Glutamatergic neuron (in vitro differentiated cells): ENCODE measurements at regions not wholly inside any gene's neighbourhood (a gene's known extent, or its start where the extent isn't known, plus 50 kb on each side); places are given as distances from the start of the nearest gene placed in this dataset.
A peak's percentile ranks its signal among the peaks of the same experiment; 100 is the strongest.

Experiments
- DNase-seq: peaks from one replicate; pipeline ENCODE4 v3.0.0; 2022
- H3K27ac Mint-ChIP-seq: one replicate; pipeline ENCODE4 v1.8.0; 2020; ENCODE audit warnings: mild to moderate bottlenecking, mixed read lengths, inconsistent platforms; ENCODE audit not compliant: unreplicated experiment
- H3K27me3 Mint-ChIP-seq: one replicate; pipeline ENCODE4 v1.8.0; 2020; ENCODE audit warnings: mild to moderate bottlenecking, moderate library complexity, mixed read lengths, inconsistent platforms; ENCODE audit not compliant: unreplicated experiment
- H3K36me3 Mint-ChIP-seq: one replicate; pipeline ENCODE4 v1.8.0; 2020; ENCODE audit warnings: mild to moderate bottlenecking, mixed read lengths, inconsistent platforms; ENCODE audit not compliant: unreplicated experiment
- H3K4me1 Mint-ChIP-seq: one replicate; pipeline ENCODE4 v1.8.0; 2020; ENCODE audit warnings: mild to moderate bottlenecking, low read depth, mixed read lengths, inconsistent platforms; ENCODE audit not compliant: unreplicated experiment
- H3K4me3 Mint-ChIP-seq: one replicate; pipeline ENCODE4 v1.8.0; 2020; ENCODE audit warnings: mild to moderate bottlenecking, mixed read lengths, inconsistent platforms; ENCODE audit not compliant: unreplicated experiment
- H3K9me3 Mint-ChIP-seq: one replicate; pipeline ENCODE4 v1.8.0; 2020; ENCODE audit warnings: mild to moderate bottlenecking, moderate library complexity, mixed read lengths, inconsistent platforms; ENCODE audit not compliant: unreplicated experiment
- TF ChIP-seq, protein P1 (sequence below): fragments of 200-600 bp; sonication (generic); IDR thresholded peaks from one replicate; pipeline ENCODE4 v1.5.0; 2021; ENCODE audit not compliant: partially characterized antibody, unreplicated experiment

DNA sequence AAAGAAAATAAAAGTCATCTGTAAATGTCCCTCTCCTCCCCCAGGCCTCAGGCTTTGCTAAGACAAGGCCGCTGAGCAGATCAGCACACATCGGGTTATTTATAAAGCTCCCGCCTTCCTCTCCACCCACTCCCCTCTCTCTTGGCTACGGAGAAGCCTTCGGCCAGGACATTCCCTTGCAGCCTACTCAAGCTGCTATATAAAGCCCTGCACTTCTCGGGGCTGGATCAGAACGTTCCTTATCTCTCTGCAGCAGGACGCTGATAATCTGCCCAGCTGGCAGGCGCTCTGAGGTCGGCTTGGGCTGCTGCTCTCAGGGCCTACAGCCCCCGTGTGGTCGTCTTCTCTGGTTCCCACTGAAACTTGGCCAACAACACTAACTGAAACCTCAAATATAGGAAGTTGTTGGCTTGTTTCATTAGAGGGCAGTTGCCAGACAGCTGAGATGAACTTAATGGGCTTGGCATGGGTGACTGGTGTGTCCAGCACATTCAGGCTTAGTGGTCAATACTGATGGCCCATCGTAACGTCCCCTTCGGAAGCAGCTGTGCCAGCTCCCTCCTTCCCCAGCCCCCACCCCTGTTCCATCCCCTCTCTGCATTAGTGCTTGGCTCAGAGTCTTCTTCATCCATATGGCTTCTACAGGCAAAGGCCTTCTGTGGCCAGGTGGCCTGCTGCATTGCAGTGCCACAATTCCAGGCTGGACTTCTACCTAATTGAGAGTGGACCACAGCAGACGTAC lies 64.6 kb downstream of the IER5 start:
- no peak for DNase-seq
- no peak overlapping the region for H3K4me3 Mint-ChIP-seq
- peak overlapping the region; percentile 90 for H3K27ac Mint-ChIP-seq

DNA sequence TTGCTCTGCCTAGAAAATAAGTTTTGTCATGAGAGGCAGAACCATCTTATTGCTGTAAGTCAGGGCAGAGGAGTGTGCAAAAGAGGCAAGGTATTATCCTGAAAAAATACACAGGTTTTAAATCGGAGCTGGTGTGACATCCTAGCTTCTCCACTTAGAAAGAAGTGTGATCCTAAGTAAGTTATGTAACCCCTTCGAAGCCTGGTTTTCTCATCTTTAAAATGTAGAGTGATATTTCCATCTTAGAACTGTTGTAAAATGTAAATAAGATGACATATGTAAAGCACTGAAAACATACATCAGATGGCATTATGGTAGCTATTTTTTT lies 65.1 kb downstream of the IER5 start:
- Mint-ChIP-seq H3K9me3 (peaks cover 4% of the 10 kb centered on the region), H3K27me3 (peaks cover 6% of the 10 kb centered on the region), H3K4me3 (no peak overlapping the region), H3K36me3 (no peaks in the 10 kb centered on the region), H3K4me1 (peaks cover 37% of the 10 kb centered on the region), H3K27ac (peak overlapping the region; percentile 90)
- TF ChIP-seq, protein P1, sequence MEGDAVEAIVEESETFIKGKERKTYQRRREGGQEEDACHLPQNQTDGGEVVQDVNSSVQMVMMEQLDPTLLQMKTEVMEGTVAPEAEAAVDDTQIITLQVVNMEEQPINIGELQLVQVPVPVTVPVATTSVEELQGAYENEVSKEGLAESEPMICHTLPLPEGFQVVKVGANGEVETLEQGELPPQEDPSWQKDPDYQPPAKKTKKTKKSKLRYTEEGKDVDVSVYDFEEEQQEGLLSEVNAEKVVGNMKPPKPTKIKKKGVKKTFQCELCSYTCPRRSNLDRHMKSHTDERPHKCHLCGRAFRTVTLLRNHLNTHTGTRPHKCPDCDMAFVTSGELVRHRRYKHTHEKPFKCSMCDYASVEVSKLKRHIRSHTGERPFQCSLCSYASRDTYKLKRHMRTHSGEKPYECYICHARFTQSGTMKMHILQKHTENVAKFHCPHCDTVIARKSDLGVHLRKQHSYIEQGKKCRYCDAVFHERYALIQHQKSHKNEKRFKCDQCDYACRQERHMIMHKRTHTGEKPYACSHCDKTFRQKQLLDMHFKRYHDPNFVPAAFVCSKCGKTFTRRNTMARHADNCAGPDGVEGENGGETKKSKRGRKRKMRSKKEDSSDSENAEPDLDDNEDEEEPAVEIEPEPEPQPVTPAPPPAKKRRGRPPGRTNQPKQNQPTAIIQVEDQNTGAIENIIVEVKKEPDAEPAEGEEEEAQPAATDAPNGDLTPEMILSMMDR = no peak
- DNase-seq = no peak

More for the DNA sequence above, 64.6 kb downstream of the IER5 start:
- Mint-ChIP-seq H3K4me1 (peaks cover 37% of the 10 kb centered on the region), H3K36me3 (no peaks in the 10 kb centered on the region), H3K9me3 (peaks cover 4% of the 10 kb centered on the region), H3K27me3 (peaks cover 8% of the 10 kb centered on the region)
- TF ChIP-seq, protein P1 = no peak

DNA sequence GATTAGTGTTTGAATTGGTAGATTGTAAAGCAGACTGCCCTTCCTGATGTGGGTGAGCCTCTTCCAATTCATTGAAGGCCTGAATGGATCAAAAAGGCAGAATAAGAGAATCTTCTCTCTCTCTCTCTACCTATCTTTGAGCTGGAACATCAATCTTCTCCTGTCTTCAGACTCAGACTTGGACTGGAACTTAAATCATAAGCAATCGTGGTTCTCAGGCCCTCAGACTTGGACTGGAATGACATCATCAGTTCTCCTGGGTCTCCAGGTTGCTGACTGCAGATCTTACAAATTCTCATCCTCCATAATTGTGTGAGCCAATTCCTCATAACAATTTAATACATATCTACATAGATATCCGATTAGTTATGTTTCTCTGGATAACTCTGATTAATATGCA lies 66.8 kb downstream of the IER5 start:
- H3K27ac Mint-ChIP-seq = no peak overlapping the region
- H3K4me1 Mint-ChIP-seq = peaks cover 27% of the 10 kb centered on the region
- peaks cover 7% of the 10 kb centered on the region for H3K9me3 Mint-ChIP-seq
- TF ChIP-seq, protein P1 = no peak
- DNase-seq = no peak
- H3K36me3 Mint-ChIP-seq = no peaks in the 10 kb centered on the region
- no peak overlapping the region for H3K4me3 Mint-ChIP-seq
- peaks cover 6% of the 10 kb centered on the region for H3K27me3 Mint-ChIP-seq

DNA sequence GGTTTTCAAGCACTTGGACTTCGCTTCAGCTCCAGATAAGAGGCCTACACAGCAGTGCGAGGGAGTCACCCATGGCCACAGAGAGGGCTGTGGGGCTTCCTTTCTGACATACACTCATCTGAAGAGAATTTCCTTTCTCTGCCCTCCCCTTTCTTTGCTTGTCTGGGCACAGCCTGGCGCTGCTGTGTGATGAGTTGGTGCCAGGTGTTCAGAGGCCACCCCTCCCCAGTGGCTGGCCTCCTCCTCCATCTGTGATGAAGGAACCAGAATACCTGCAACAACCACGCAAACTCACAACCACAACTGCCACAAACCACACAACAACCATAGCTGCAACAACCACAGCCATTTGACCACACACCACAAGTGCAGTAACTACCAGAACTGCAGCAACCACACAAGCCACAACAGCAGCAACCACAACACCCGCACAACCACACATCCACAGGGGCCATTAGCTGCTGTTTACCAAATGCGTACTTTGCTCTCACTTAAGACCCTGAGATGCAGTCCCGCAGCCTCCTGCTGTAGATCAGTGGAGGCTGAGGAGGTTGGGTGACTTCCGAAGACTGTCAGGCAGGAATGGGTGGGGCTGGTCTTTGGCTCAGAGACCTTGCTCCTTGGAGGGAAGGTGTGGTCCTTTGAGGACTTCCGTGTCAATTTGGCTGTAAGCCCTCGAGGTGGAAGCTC lies 71.1 kb downstream of the IER5 start:
- TF ChIP-seq, protein P1 = no peak
- H3K4me1 Mint-ChIP-seq = no peaks in the 10 kb centered on the region
- DNase-seq = no peak
- H3K36me3 Mint-ChIP-seq = peaks cover 7% of the 10 kb centered on the region
- no peak overlapping the region for H3K27ac Mint-ChIP-seq
- H3K4me3 Mint-ChIP-seq = no peak overlapping the region
- H3K27me3 Mint-ChIP-seq = peaks cover 5% of the 10 kb centered on the region
- H3K9me3 Mint-ChIP-seq = peaks cover 8% of the 10 kb centered on the region

DNA sequence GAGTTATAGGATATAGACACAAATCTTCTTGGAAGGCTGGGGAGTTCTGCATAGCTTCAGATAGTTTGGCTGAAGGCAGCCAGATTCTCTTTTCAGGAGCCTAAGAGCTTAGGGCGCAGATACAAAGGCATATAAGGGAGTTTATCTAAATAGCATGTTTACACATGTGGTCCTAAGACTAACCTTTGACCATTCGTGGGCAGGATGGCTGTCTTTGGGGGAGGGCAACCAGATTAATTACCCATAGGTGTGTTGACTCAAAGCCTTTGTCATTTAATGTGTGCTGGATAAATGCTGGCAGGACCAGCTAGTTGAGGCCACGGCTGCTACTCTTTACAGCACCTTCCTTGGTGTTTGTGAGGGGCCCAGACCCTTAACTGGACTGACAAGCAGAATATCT lies 71.8 kb downstream of the IER5 start:
- TF ChIP-seq, protein P1 = no peak
- H3K4me3 Mint-ChIP-seq = no peak overlapping the region
- H3K4me1 Mint-ChIP-seq = no peaks in the 10 kb centered on the region

More for the DNA sequence above, 71.8 kb downstream of the IER5 start:
- H3K36me3 Mint-ChIP-seq = peaks cover 7% of the 10 kb centered on the region
- no peak for DNase-seq
- H3K27ac Mint-ChIP-seq = no peak overlapping the region
- peaks cover 5% of the 10 kb centered on the region for H3K27me3 Mint-ChIP-seq
- H3K9me3 Mint-ChIP-seq = peaks cover 8% of the 10 kb centered on the region
